DND-41 (cell line): ENCODE measurements at regions not wholly inside any gene's neighbourhood (a gene's known extent, or its start where the extent isn't known, plus 50 kb on each side); places are given as distances from the start of the nearest gene placed in this dataset.

Source experiments
- CTCF ChIP-seq: IDR thresholded peaks from 2 replicates; pipeline ENCODE4 v1.5.1; 2012; ENCODE audit warnings: borderline replicate concordance, low read length, moderate library complexity, mild to moderate bottlenecking; ENCODE audit not compliant: poor library complexity, severe bottlenecking; ENCODE audit errors: extremely low read depth
- EZH2 ChIP-seq: IDR thresholded peaks from 3 replicates; pipeline ENCODE4 v1.6.1; 2012; ENCODE audit warnings: borderline replicate concordance, low read depth, mild to moderate bottlenecking, moderate library complexity, low read length, inconsistent platforms; ENCODE audit not compliant: severe bottlenecking

DNA sequence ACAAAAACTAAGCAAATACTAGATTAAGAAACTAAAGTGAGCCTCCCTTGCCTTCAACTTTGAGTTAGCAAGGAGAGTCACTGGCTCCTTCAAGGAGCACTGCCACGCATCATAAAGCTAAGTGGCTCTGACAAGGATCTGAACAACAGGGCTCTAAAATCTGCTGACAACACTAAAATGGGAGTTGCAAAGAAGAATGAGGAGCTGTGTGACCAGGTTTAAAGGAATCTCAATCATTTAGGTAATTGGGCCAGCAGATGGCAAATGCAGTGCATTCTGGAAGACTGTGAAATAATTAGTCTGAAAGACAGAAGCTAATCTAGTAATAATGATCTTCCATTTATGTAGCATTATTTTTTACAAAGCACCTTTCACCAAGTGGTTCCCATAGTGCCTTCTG lies 297.0 kb upstream of the TAS2R1 start:
- no peak for TF ChIP-seq CTCF
- no peak for TF ChIP-seq EZH2
